DOHH2 (cell line): ENCODE measurements at regions not wholly inside any gene's neighbourhood (a gene's known extent, or its start where the extent isn't known, plus 50 kb on each side); places are given as distances from the start of the nearest gene placed in this dataset.

ENCODE experiments used
- CTCF ChIP-seq: fragments of 200-600 bp; sonication (generic); IDR thresholded peaks from one replicate; pipeline ENCODE4 v1.5.1; 2014; ENCODE audit warnings: antibody characterized with exemption, mild to moderate bottlenecking, low read depth, low read length; ENCODE audit not compliant: poor library complexity, severe bottlenecking
- EZH2phosphoT487 ChIP-seq: fragments of 200-600 bp; sonication (generic); IDR thresholded peaks from 2 replicates; pipeline ENCODE4 v1.6.1; 2017; ENCODE audit warnings: borderline replicate concordance, mild to moderate bottlenecking, antibody characterized with exemption, low read length, moderate library complexity, mixed read lengths

DNA sequence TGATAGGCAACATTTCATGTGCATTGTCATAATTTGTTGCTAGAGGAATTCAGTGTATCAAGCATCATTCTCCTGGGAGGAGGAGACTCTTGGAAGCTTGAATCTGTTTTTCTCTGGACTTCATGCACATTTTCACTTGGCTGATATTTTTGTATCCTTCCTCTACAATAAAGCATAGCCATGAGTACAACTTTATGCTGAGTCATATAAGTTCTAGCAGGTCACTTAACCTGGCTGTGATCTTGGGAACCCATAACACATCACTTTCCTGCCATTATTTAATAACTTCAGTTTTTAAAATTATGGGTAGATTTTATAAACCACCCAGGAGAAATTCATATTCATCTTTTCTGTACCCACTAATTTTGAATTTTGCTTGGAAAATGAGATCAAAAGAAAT, 203.0 kb upstream of the CD96 start:
- TF ChIP-seq CTCF (no peak), EZH2phosphoT487 (no peak)
